ENCODE measurements at regions not wholly inside any gene's neighbourhood (a gene's known extent, or its start where the extent isn't known, plus 50 kb on each side); places are given as distances from the start of the nearest gene placed in this dataset.

GRCh38 chr2:88832311-88832991 is 141.0 kb downstream of the RPIA start:
- Histone ChIP-seq H4K20me1 (ENCODE audit: control insufficient read depth, insufficient read depth, low read depth, low read length) (peaks cover 7% of the 10 kb centered on the region; the same call in 1 of the 2 replicates), H3K4me3 (ENCODE audit: low read length) (peak overlapping the region; percentile 71), H3K79me2 (ENCODE audit: control insufficient read depth, low read length) (peaks cover 45% of the 10 kb centered on the region), H3K27ac (ENCODE audit: low read depth, low read length) (peak overlapping the region; percentile 19), H3K36me3 (ENCODE audit: control insufficient read depth, low read length) (peaks cover 42% of the 10 kb centered on the region), H3K27me3 (ENCODE audit: control insufficient read depth, low read length) (no peaks in the 10 kb centered on the region), H3K9me2 (replicated peaks; ENCODE audit: control insufficient read depth, low read length) (no peaks in the 10 kb centered on the region), H3F3A (ENCODE audit: control insufficient read depth, insufficient read depth) (peaks cover 4% of the 10 kb centered on the region; the same call in 1 of the 2 replicates), H3K4me2 (ENCODE audit: low read length) (peak overlapping the region; percentile 80), H3K4me1 (ENCODE audit: control insufficient read depth, low read length) (peaks cover 50% of the 10 kb centered on the region), H3K9me3 (ENCODE audit: control insufficient read depth, insufficient read depth, low read length) (no peaks in the 10 kb centered on the region)
- TF ChIP-seq CTCF (IDR thresholded peaks at IDR 0.05; ENCODE audit: low read depth, low read length, poor library complexity, severe bottlenecking) (no peak), EZH2phosphoT487 (IDR thresholded peaks at IDR 0.05; ENCODE audit: borderline replicate concordance, low read length) (no peak)

GRCh38 chr2:88832992-88833389 is 141.5 kb downstream of the RPIA start:
- no peak for TF ChIP-seq CTCF (IDR thresholded peaks at IDR 0.05; ENCODE audit: low read depth, low read length, poor library complexity, severe bottlenecking)
- TF ChIP-seq EZH2phosphoT487 (IDR thresholded peaks at IDR 0.05; ENCODE audit: borderline replicate concordance, low read length) = no peak

GRCh38 chr2:88834376-88834775 is 142.9 kb downstream of the RPIA start:
- no peak overlapping the region for H3K4me2 ChIP-seq (ENCODE audit: low read length)
- no peaks in the 10 kb centered on the region for H3K27me3 ChIP-seq (ENCODE audit: control insufficient read depth, low read length)
- H3F3A ChIP-seq (ENCODE audit: control insufficient read depth, insufficient read depth) = peaks cover 4% of the 10 kb centered on the region; the same call in 1 of the 2 replicates
- H4K20me1 ChIP-seq (ENCODE audit: control insufficient read depth, insufficient read depth, low read depth, low read length) = peaks cover 7% of the 10 kb centered on the region; the same call in 1 of the 2 replicates
- H3K4me3 ChIP-seq (ENCODE audit: low read length) = no peak overlapping the region
- H3K9me2 ChIP-seq (replicated peaks; ENCODE audit: control insufficient read depth, low read length) = no peaks in the 10 kb centered on the region
- H3K36me3 ChIP-seq (ENCODE audit: control insufficient read depth, low read length) = peaks cover 33% of the 10 kb centered on the region
- H3K79me2 ChIP-seq (ENCODE audit: control insufficient read depth, low read length) = peaks cover 32% of the 10 kb centered on the region
- no peak overlapping the region for H3K27ac ChIP-seq (ENCODE audit: low read depth, low read length)
- H3K4me1 ChIP-seq (ENCODE audit: control insufficient read depth, low read length) = peaks cover 32% of the 10 kb centered on the region
- TF ChIP-seq EZH2phosphoT487 (IDR thresholded peaks at IDR 0.05; ENCODE audit: borderline replicate concordance, low read length) (no peak), CTCF (IDR thresholded peaks at IDR 0.05; ENCODE audit: low read depth, low read length, poor library complexity, severe bottlenecking) (no peak)
- H3K9me3 ChIP-seq (ENCODE audit: control insufficient read depth, insufficient read depth, low read length) = no peaks in the 10 kb centered on the region

More at GRCh38 chr2:88832992-88833389, 141.5 kb downstream of the RPIA start:
- Histone ChIP-seq H4K20me1 (ENCODE audit: control insufficient read depth, insufficient read depth, low read depth, low read length) (peaks cover 7% of the 10 kb centered on the region; the same call in 1 of the 2 replicates), H3K4me2 (ENCODE audit: low read length) (no peak overlapping the region), H3K36me3 (ENCODE audit: control insufficient read depth, low read length) (peaks cover 36% of the 10 kb centered on the region), H3K27ac (ENCODE audit: low read depth, low read length) (no peak overlapping the region), H3K4me3 (ENCODE audit: low read length) (no peak overlapping the region), H3F3A (ENCODE audit: control insufficient read depth, insufficient read depth) (peaks cover 4% of the 10 kb centered on the region; the same call in 1 of the 2 replicates), H3K9me2 (replicated peaks; ENCODE audit: control insufficient read depth, low read length) (no peaks in the 10 kb centered on the region), H3K79me2 (ENCODE audit: control insufficient read depth, low read length) (peaks cover 40% of the 10 kb centered on the region), H3K9me3 (ENCODE audit: control insufficient read depth, insufficient read depth, low read length) (no peaks in the 10 kb centered on the region), H3K27me3 (ENCODE audit: control insufficient read depth, low read length) (no peaks in the 10 kb centered on the region), H3K4me1 (ENCODE audit: control insufficient read depth, low read length) (peaks cover 45% of the 10 kb centered on the region)

Data from DOHH2 (cell line).